ENCODE measurements at regions not wholly inside any gene's neighbourhood (a gene's known extent, or its start where the extent isn't known, plus 50 kb on each side); places are given as distances from the start of the nearest gene placed in this dataset.

GRCh38 chr9:89839449-89839848, 234.6 kb downstream of the GADD45G start:
- H3K79me2 ChIP-seq: no peaks in the 10 kb centered on the region
- DNase-seq (ENCODE audit: low spot score): peak; percentile 29
- H3K9me3 ChIP-seq (ENCODE audit: low read depth): no peaks in the 10 kb centered on the region
- no peaks in the 10 kb centered on the region for H3K9me2 ChIP-seq (replicated peaks; ENCODE audit: insufficient read depth)
- no peaks in the 10 kb centered on the region for H4K20me1 ChIP-seq (ENCODE audit: insufficient read depth, poor library complexity, severe bottlenecking)
- H3K27ac ChIP-seq: peak overlapping the region; percentile 28
- H3K4me3 ChIP-seq: no peak overlapping the region
- WGBS (ENCODE audit: low lambda C conversion rate, missing lambda C conversion rate): 52% methylated on average over 4 of the region's 4 CpGs
- H3K27me3 ChIP-seq: no peaks in the 10 kb centered on the region
- H3K4me2 ChIP-seq: no peak overlapping the region
- H3K4me1 ChIP-seq (ENCODE audit: insufficient read depth): peaks cover 16% of the 10 kb centered on the region
- H2AFZ ChIP-seq: no peak overlapping the region
- TF ChIP-seq CTCF (IDR thresholded peaks at IDR 0.05; ENCODE audit: poor library complexity): no peak
- no peak for TF ChIP-seq EZH2 (IDR thresholded peaks at IDR 0.05; ENCODE audit: borderline replicate concordance)
- no peak for TF ChIP-seq EZH2phosphoT487 (IDR thresholded peaks at IDR 0.05; ENCODE audit: low read depth, severe bottlenecking, unreplicated experiment)
- no peaks in the 10 kb centered on the region for H3K36me3 ChIP-seq (replicated peaks; ENCODE audit: insufficient read depth, low read depth)

GRCh38 chr9:89839952-89840351, 235.1 kb downstream of the GADD45G start:
- Histone ChIP-seq H3K79me2 (no peaks in the 10 kb centered on the region), H3K9me2 (replicated peaks; ENCODE audit: insufficient read depth) (no peaks in the 10 kb centered on the region), H3K4me2 (no peak overlapping the region), H3K4me3 (no peak overlapping the region), H4K20me1 (ENCODE audit: insufficient read depth, poor library complexity, severe bottlenecking) (no peaks in the 10 kb centered on the region), H3K27ac (peak overlapping the region; percentile 28), H3K9me3 (ENCODE audit: low read depth) (no peaks in the 10 kb centered on the region), H3K4me1 (ENCODE audit: insufficient read depth) (peaks cover 16% of the 10 kb centered on the region), H2AFZ (no peak overlapping the region), H3K36me3 (replicated peaks; ENCODE audit: insufficient read depth, low read depth) (no peaks in the 10 kb centered on the region), H3K27me3 (no peaks in the 10 kb centered on the region)
- TF ChIP-seq CTCF (IDR thresholded peaks at IDR 0.05; ENCODE audit: poor library complexity) (no peak), EZH2 (IDR thresholded peaks at IDR 0.05; ENCODE audit: borderline replicate concordance) (no peak), EZH2phosphoT487 (IDR thresholded peaks at IDR 0.05; ENCODE audit: low read depth, severe bottlenecking, unreplicated experiment) (no peak)
- no peak for DNase-seq (ENCODE audit: low spot score)
- 54% methylated on average over 7 of the region's 7 CpGs for WGBS (ENCODE audit: low lambda C conversion rate, missing lambda C conversion rate)

GRCh38 chr9:89841456-89841855, 236.6 kb downstream of the GADD45G start:
- no peaks in the 10 kb centered on the region for H3K9me2 ChIP-seq (replicated peaks; ENCODE audit: insufficient read depth)
- no peak overlapping the region for H3K27ac ChIP-seq
- H3K4me3 ChIP-seq: no peak overlapping the region
- H3K79me2 ChIP-seq: no peaks in the 10 kb centered on the region
- no peak overlapping the region for H3K4me2 ChIP-seq
- H4K20me1 ChIP-seq (ENCODE audit: insufficient read depth, poor library complexity, severe bottlenecking): no peaks in the 10 kb centered on the region
- H3K9me3 ChIP-seq (ENCODE audit: low read depth): no peaks in the 10 kb centered on the region
- H3K36me3 ChIP-seq (replicated peaks; ENCODE audit: insufficient read depth, low read depth): no peaks in the 10 kb centered on the region
- TF ChIP-seq EZH2 (IDR thresholded peaks at IDR 0.05; ENCODE audit: borderline replicate concordance) (no peak), CTCF (IDR thresholded peaks at IDR 0.05; ENCODE audit: poor library complexity) (no peak), EZH2phosphoT487 (IDR thresholded peaks at IDR 0.05; ENCODE audit: low read depth, severe bottlenecking, unreplicated experiment) (no peak)
- H3K27me3 ChIP-seq: no peaks in the 10 kb centered on the region
- H2AFZ ChIP-seq: no peak overlapping the region
- WGBS (ENCODE audit: low lambda C conversion rate, missing lambda C conversion rate): 92% methylated on average over 5 of the region's 5 CpGs
- DNase-seq (ENCODE audit: low spot score): no peak
- H3K4me1 ChIP-seq (ENCODE audit: insufficient read depth): peaks cover 16% of the 10 kb centered on the region

GRCh38 chr9:89842267-89842768, 237.5 kb downstream of the GADD45G start:
- Histone ChIP-seq H3K9me2 (replicated peaks; ENCODE audit: insufficient read depth) (no peaks in the 10 kb centered on the region), H3K4me3 (no peak overlapping the region), H3K4me2 (no peak overlapping the region), H3K27ac (peak overlapping the region; percentile 78), H2AFZ (no peak overlapping the region), H3K36me3 (replicated peaks; ENCODE audit: insufficient read depth, low read depth) (no peaks in the 10 kb centered on the region), H3K4me1 (ENCODE audit: insufficient read depth) (peaks cover 16% of the 10 kb centered on the region), H3K27me3 (no peaks in the 10 kb centered on the region), H3K79me2 (no peaks in the 10 kb centered on the region), H4K20me1 (ENCODE audit: insufficient read depth, poor library complexity, severe bottlenecking) (no peaks in the 10 kb centered on the region), H3K9me3 (ENCODE audit: low read depth) (no peaks in the 10 kb centered on the region)
- DNase-seq (ENCODE audit: low spot score): peak; percentile 62
- whole genome bisulfite sequencing (ENCODE audit: low lambda C conversion rate, missing lambda C conversion rate): 78% methylated on average over 8 of the region's 8 CpGs
- TF ChIP-seq EZH2phosphoT487 (IDR thresholded peaks at IDR 0.05; ENCODE audit: low read depth, severe bottlenecking, unreplicated experiment): no peak

Measured in hepatocyte (in vitro differentiated cells).